HepG2 (cell line): ENCODE measurements at regions not wholly inside any gene's neighbourhood (a gene's known extent, or its start where the extent isn't known, plus 50 kb on each side); places are given as distances from the start of the nearest gene placed in this dataset.
"Not testable (repeated sequence)": the region's sequence is repeated elsewhere in the genome, so short reads cannot be mapped to it uniquely, and the experiment has no call there.

Source experiments
- POLR2G ChIP-seq: fragments of 200-400 bp; formaldehyde crosslinking; IDR thresholded peaks from 2 replicates; pipeline ENCODE4 v1.6.1; 2018; ENCODE audit warnings: mild to moderate bottlenecking, low read depth, low read length, moderate library complexity
- TAF1 ChIP-seq: sonication (generic); formaldehyde crosslinking; IDR thresholded peaks from 2 replicates; pipeline ENCODE4 v1.4.0; 2020; ENCODE audit warnings: missing genetic modification reagents
- TF ChIP-seq, protein P1 (sequence below): sonication (generic); formaldehyde crosslinking; IDR thresholded peaks from 2 replicates; pipeline ENCODE4 v1.4.0; 2020; ENCODE audit warnings: mild to moderate bottlenecking, low read depth, missing genetic modification reagents
- TF ChIP-seq, protein P2 (sequence below): sonication (generic); formaldehyde crosslinking; IDR thresholded peaks from 2 replicates; pipeline ENCODE4 v1.5.1; 2020; ENCODE audit warnings: missing genetic modification reagents, mild to moderate bottlenecking, borderline replicate concordance

DNA sequence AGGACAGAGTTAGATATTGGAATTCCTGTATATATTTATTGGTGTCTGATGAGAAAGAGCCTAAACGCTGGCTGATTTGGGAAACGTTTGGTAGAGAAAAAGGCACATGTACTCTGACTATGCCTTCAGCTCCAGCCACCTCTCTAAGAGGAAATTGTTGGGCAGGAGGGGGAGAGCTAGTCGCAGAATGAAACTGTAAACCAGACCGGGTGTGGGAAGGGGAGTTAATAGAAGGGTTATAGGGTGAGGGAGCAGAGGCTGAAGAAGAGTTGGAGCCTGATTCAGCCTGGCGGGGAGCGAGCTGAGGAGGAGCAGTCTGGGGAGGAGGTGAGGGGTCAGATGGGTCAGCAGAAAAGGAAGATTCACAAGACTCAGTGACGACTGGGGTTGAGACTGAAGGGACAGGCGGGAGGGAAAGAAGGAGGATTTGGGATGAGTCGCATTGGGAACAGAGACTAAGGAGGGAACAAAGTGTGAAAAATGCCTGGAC, 54.2 kb upstream of the RHOU start:
- TF ChIP-seq POLR2G; TAF1 (CRISPR knock-in tag): not testable (repeated sequence)
- TF ChIP-seq, protein P1, sequence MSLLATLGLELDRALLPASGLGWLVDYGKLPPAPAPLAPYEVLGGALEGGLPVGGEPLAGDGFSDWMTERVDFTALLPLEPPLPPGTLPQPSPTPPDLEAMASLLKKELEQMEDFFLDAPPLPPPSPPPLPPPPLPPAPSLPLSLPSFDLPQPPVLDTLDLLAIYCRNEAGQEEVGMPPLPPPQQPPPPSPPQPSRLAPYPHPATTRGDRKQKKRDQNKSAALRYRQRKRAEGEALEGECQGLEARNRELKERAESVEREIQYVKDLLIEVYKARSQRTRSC (CRISPR knock-in tag): not testable (repeated sequence)
- TF ChIP-seq, protein P2, sequence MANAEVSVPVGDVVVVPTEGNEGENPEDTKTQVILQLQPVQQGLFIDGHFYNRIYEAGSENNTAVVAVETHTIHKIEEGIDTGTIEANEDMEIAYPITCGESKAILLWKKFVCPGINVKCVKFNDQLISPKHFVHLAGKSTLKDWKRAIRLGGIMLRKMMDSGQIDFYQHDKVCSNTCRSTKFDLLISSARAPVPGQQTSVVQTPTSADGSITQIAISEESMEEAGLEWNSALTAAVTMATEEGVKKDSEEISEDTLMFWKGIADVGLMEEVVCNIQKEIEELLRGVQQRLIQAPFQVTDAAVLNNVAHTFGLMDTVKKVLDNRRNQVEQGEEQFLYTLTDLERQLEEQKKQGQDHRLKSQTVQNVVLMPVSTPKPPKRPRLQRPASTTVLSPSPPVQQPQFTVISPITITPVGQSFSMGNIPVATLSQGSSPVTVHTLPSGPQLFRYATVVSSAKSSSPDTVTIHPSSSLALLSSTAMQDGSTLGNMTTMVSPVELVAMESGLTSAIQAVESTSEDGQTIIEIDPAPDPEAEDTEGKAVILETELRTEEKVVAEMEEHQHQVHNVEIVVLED: not testable (repeated sequence)
